C1 segment of cervical spinal cord (tissue), 14 donors: ENCODE measurements at regions not wholly inside any gene's neighbourhood (a gene's known extent, or its start where the extent isn't known, plus 50 kb on each side); places are given as distances from the start of the nearest gene placed in this dataset.

Experiments
- DNase-seq, 14 donors: peaks; one replicate each; lab custom pipeline; 2025; lab: John Stamatoyannopoulos, UW

GRCh38 chr5:88488561-88488960 is 219.9 kb upstream of the TMEM161B start:
- DNase-seq = no peak

- no peak for DNase-seq
Observed at GRCh38 chr5:88488130-88488529, 219.5 kb upstream of the TMEM161B start.

GRCh38 chr5:88487066-88487465 is 218.4 kb upstream of the TMEM161B start:
- DNase-seq = no peak

GRCh38 chr5:88486431-88486830 is 217.8 kb upstream of the TMEM161B start:
- no peak for DNase-seq

- no peak for DNase-seq
Observed at GRCh38 chr5:88485531-88485930, 216.9 kb upstream of the TMEM161B start.

- DNase-seq = no peak
Observed at GRCh38 chr5:88483964-88484672, 215.5 kb upstream of the TMEM161B start.

- peak in 1 of 14 donors; percentile 88 for DNase-seq
Observed at GRCh38 chr5:88480801-88481499, 212.3 kb upstream of the TMEM161B start.

- DNase-seq = no peak
Observed at GRCh38 chr5:88480245-88480644, 211.6 kb upstream of the TMEM161B start.

- DNase-seq = no peak
Observed at GRCh38 chr5:88474574-88474973, 205.9 kb upstream of the TMEM161B start.

GRCh38 chr5:88470745-88471144 is 202.1 kb upstream of the TMEM161B start:
- DNase-seq = no peak

- DNase-seq = no peak
Observed at GRCh38 chr5:88459971-88460370, 191.3 kb upstream of the TMEM161B start.

GRCh38 chr5:88452820-88453219 is 184.2 kb upstream of the TMEM161B start:
- DNase-seq = no peak

- DNase-seq = no peak
Observed at GRCh38 chr5:88450239-88450638, 181.6 kb upstream of the TMEM161B start.

GRCh38 chr5:88438006-88438405 is 169.4 kb upstream of the TMEM161B start:
- peak in 1 of 14 donors; percentile 2 for DNase-seq

GRCh38 chr5:88436290-88436689 is 167.6 kb upstream of the TMEM161B start:
- no peak for DNase-seq

- no peak for DNase-seq
Observed at GRCh38 chr5:88428633-88429032, 160.0 kb upstream of the TMEM161B start.

GRCh38 chr5:88426441-88426840 is 157.8 kb upstream of the TMEM161B start:
- DNase-seq = no peak

GRCh38 chr5:88425124-88425523 is 156.5 kb upstream of the TMEM161B start:
- DNase-seq = no peak

- DNase-seq = no peak
Observed at GRCh38 chr5:88419931-88420330, 151.3 kb upstream of the TMEM161B start.

- DNase-seq = no peak
Observed at GRCh38 chr5:88407341-88407740, 138.7 kb upstream of the TMEM161B start.

GRCh38 chr5:88405783-88406182 is 137.1 kb upstream of the TMEM161B start:
- peak in 1 of 14 donors; percentile 42 for DNase-seq

- no peak for DNase-seq
Observed at GRCh38 chr5:88404405-88404804, 135.8 kb upstream of the TMEM161B start.

GRCh38 chr5:88401686-88402085 is 133.0 kb upstream of the TMEM161B start:
- DNase-seq = peak in 3 of 14 donors; percentile 1 to 45 (median 24)
